Calu3 (cell line): ENCODE measurements at regions not wholly inside any gene's neighbourhood (a gene's known extent, or its start where the extent isn't known, plus 50 kb on each side); places are given as distances from the start of the nearest gene placed in this dataset.

Source experiments
- BruUV-seq: library from RNA; stranded (reverse); fragments of 400-500 nt; replicated peaks from 2 replicates; lab custom pipeline; 2021; lab: Mats Ljungman, UMichigan
- CTCF ChIA-PET: fragments of 300-600 bp; sonication (Branson Sonifier 250); formaldehyde crosslinking; loops from one replicate; lab custom pipeline; 2022; ENCODE audit warnings: antibody characterized with exemption; lab: Charles Lee
- DNase-seq: peaks from one replicate; pipeline ENCODE4 v3.0.0; 2022
- H3K27ac Mint-ChIP-seq: one replicate; pipeline ENCODE4 v1.8.0; 2022; ENCODE audit warnings: mixed read lengths; ENCODE audit not compliant: unreplicated experiment
- H3K27me3 Mint-ChIP-seq: one replicate; pipeline ENCODE4 v1.8.0; 2022; ENCODE audit warnings: mixed read lengths; ENCODE audit not compliant: unreplicated experiment
- H3K36me3 Mint-ChIP-seq: one replicate; pipeline ENCODE4 v1.8.0; 2022; ENCODE audit warnings: mild to moderate bottlenecking, moderate library complexity, mixed read lengths; ENCODE audit not compliant: insufficient read depth, unreplicated experiment
- H3K4me1 Mint-ChIP-seq: one replicate; pipeline ENCODE4 v1.8.0; 2022; ENCODE audit warnings: mild to moderate bottlenecking, low read depth, mixed read lengths; ENCODE audit not compliant: unreplicated experiment
- H3K4me3 Mint-ChIP-seq: one replicate; pipeline ENCODE4 v1.8.0; 2022; ENCODE audit warnings: mild to moderate bottlenecking, low read depth, moderate library complexity, mixed read lengths; ENCODE audit not compliant: unreplicated experiment
- H3K9me3 Mint-ChIP-seq: one replicate; pipeline ENCODE4 v1.8.0; 2022; ENCODE audit warnings: low read depth, mixed read lengths; ENCODE audit not compliant: unreplicated experiment
- CTCF ChIP-seq: fragments of 200-600 bp; IDR thresholded peaks from one replicate; pipeline ENCODE4 v1.8.0; 2022; ENCODE audit warnings: antibody characterized with exemption; ENCODE audit not compliant: unreplicated experiment
- intact Hi-C: fragments of 100-400 bp; cut with micrococcal nuclease; formaldehyde crosslinking; loops from one replicate; pipeline ENCODE4 v1.10.0; 2022; ENCODE audit not compliant: unreplicated experiment

DNA sequence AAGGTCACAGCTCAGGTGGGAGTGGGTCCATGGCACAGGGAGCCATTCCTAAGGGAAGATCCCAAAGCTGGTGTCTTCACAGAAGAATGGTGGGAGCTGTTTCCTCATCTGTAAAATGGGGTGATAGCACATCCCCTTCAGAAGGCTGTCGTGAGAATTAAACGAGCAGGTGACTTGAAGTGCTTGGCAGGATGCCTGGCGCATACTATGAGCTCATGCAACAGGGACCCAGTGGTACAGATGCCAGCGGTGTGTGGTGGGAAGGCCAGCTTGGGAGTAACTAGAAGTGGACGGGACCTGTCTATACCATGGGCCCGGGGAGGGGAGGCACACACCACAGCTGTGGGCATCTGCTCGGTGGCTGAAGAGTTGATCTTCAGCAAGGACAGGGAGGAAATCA lies 189.3 kb upstream of the TNRC6C start:
- H3K4me3 Mint-ChIP-seq = no peak overlapping the region
- no peak for TF ChIP-seq CTCF
- CTCF ChIA-PET = interaction anchor here (0.7 kb wide), 1 partner anchor 106 kb away, joined by 3 read pairs; no protein-coding TSS in a partner anchor
- no peak for DNase-seq
- H3K36me3 Mint-ChIP-seq = no peaks in the 10 kb centered on the region
- peaks cover 91% of the 10 kb centered on the region for H3K27me3 Mint-ChIP-seq
- H3K9me3 Mint-ChIP-seq = no peaks in the 10 kb centered on the region
- BruUV-seq = no TSS peak
- intact Hi-C loops = no loop called here
- peaks cover 8% of the 10 kb centered on the region for H3K4me1 Mint-ChIP-seq
- H3K27ac Mint-ChIP-seq = no peak overlapping the region

DNA sequence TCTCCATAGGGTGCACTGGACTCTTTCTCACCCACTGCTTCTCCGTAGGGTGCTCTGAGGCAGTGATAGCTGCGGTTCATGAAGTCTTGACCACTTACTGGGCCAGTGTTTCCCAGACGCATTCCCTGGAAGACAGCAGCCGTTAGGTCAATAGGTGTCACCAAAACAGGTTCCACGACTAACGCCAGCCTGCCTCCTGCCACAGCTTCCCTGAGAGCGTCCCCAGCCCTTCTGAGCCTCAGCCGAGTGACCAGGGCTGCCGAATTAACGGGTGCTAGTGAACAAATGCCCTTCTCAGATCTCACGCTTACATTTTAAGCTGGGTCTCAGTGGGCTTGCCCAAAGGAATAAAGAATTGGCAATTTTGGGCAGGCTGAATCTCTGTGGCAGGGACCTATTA lies 188.7 kb upstream of the TNRC6C start:
- TF ChIP-seq CTCF = no peak
- no TSS peak for BruUV-seq
- peaks cover 8% of the 10 kb centered on the region for H3K4me1 Mint-ChIP-seq
- H3K36me3 Mint-ChIP-seq = no peaks in the 10 kb centered on the region
- H3K9me3 Mint-ChIP-seq = no peaks in the 10 kb centered on the region
- DNase-seq = no peak
- CTCF ChIA-PET = no interaction called here
- intact Hi-C loops = no loop called here
- peaks cover 86% of the 10 kb centered on the region for H3K27me3 Mint-ChIP-seq
- H3K4me3 Mint-ChIP-seq = no peak overlapping the region
- no peak overlapping the region for H3K27ac Mint-ChIP-seq

- H3K27ac Mint-ChIP-seq = no peak overlapping the region
- no peaks in the 10 kb centered on the region for H3K36me3 Mint-ChIP-seq
- CTCF ChIA-PET = no interaction called here
- H3K4me3 Mint-ChIP-seq = no peak overlapping the region
- intact Hi-C loops = no loop called here
- peaks cover 78% of the 10 kb centered on the region for H3K27me3 Mint-ChIP-seq
- H3K4me1 Mint-ChIP-seq = peaks cover 8% of the 10 kb centered on the region
- TF ChIP-seq CTCF = no peak
- H3K9me3 Mint-ChIP-seq = no peaks in the 10 kb centered on the region
- no TSS peak for BruUV-seq
- no peak for DNase-seq
Observed at GRCh38 chr17:77770331-77771105, 188.0 kb upstream of the TNRC6C start.

DNA sequence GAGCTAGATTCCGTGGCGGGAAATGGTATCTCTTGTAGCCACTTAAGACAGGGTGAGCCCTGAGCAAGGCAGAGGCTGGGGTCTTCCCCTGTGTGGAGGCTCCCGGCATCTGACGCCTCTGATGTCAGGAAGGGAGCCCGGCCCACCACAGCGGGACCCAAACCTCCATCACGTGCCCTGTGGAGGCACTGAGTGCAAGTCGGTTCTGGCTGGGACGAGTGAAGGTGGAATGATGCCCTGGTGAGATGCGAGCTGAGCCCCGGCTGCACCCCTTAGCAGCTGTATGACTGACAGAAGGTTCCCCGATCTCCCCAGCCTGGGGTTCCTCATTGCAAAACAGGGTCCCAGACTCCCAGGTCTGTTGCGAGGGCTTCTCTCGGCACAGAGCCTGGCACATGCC lies 187.4 kb upstream of the TNRC6C start:
- CTCF ChIA-PET = no interaction called here
- Mint-ChIP-seq H3K4me1 (peaks cover 8% of the 10 kb centered on the region), H3K4me3 (no peak overlapping the region), H3K9me3 (no peaks in the 10 kb centered on the region), H3K36me3 (no peaks in the 10 kb centered on the region), H3K27ac (no peak overlapping the region), H3K27me3 (peaks cover 72% of the 10 kb centered on the region)
- TF ChIP-seq CTCF = no peak
- intact Hi-C loops = no loop called here
- BruUV-seq = no TSS peak
- no peak for DNase-seq
